ENCODE measurements at regions not wholly inside any gene's neighbourhood (a gene's known extent, or its start where the extent isn't known, plus 50 kb on each side); places are given as distances from the start of the nearest gene placed in this dataset.
"Not testable (repeated sequence)": the region's sequence is repeated elsewhere in the genome, so short reads cannot be mapped to it uniquely, and the experiment has no call there.

GRCh38 chr13:63843766-63844699 is 2428.4 kb upstream of the PCDH20 start:
- DNase-seq, result no peak

GRCh38 chr13:63842102-63842501 is 2426.5 kb upstream of the PCDH20 start:
- no peak for DNase-seq

GRCh38 chr13:63840551-63841421 is 2425.1 kb upstream of the PCDH20 start:
- DNase-seq, result no peak

GRCh38 chr13:63838366-63839110 is 2422.9 kb upstream of the PCDH20 start:
- DNase-seq, result no peak

GRCh38 chr13:63837701-63838100 is 2422.1 kb upstream of the PCDH20 start:
- not testable (repeated sequence) for DNase-seq

GRCh38 chr13:63829609-63830008 is 2414.0 kb upstream of the PCDH20 start:
- DNase-seq, result not testable (repeated sequence)

- not testable (repeated sequence) for DNase-seq
Measured at GRCh38 chr13:63821785-63822184, 2406.1 kb upstream of the PCDH20 start.

- not testable (repeated sequence) for DNase-seq
Measured at GRCh38 chr13:63811428-63812004, 2395.9 kb upstream of the PCDH20 start.

GRCh38 chr13:63791134-63791533 is 2375.5 kb upstream of the PCDH20 start:
- DNase-seq, result not testable (repeated sequence)

- no peak for DNase-seq
Measured at GRCh38 chr13:63774133-63774532, 2358.5 kb upstream of the PCDH20 start.

GRCh38 chr13:63773476-63773875 is 2357.8 kb upstream of the PCDH20 start:
- DNase-seq, result no peak

GRCh38 chr13:63757683-63758082 is 2342.0 kb upstream of the PCDH20 start:
- not testable (repeated sequence) for DNase-seq

GRCh38 chr13:63749857-63750256 is 2334.2 kb upstream of the PCDH20 start:
- DNase-seq, result not testable (repeated sequence)

- DNase-seq, result not testable (repeated sequence)
Measured at GRCh38 chr13:63741814-63742101, 2326.1 kb upstream of the PCDH20 start.

- DNase-seq, result no peak
Measured at GRCh38 chr13:63741029-63741813, 2325.6 kb upstream of the PCDH20 start.

- not testable (repeated sequence) for DNase-seq
Measured at GRCh38 chr13:63739112-63739735, 2323.6 kb upstream of the PCDH20 start.

- DNase-seq, result no peak
Measured at GRCh38 chr13:63737418-63737817, 2321.8 kb upstream of the PCDH20 start.

- no peak for DNase-seq
Measured at GRCh38 chr13:63731896-63732295, 2316.2 kb upstream of the PCDH20 start.

- not testable (repeated sequence) for DNase-seq
Measured at GRCh38 chr13:63712159-63712558, 2296.5 kb upstream of the PCDH20 start.

GRCh38 chr13:63706751-63707150 is 2291.1 kb upstream of the PCDH20 start:
- no peak for DNase-seq

- DNase-seq, result no peak
Measured at GRCh38 chr13:63704521-63704920, 2288.9 kb upstream of the PCDH20 start.

Measured in DMS153 (cell line).